Epithelial cell of proximal tubule (primary cell): ENCODE measurements at regions not wholly inside any gene's neighbourhood (a gene's known extent, or its start where the extent isn't known, plus 50 kb on each side); places are given as distances from the start of the nearest gene placed in this dataset.

ENCODE experiments used
- DNase-seq: peaks from one replicate; pipeline ENCODE4 v3.0.0-alpha.2; 2011; ENCODE audit warnings: low read depth
- H3K4me3 ChIP-seq: 2 replicates; pipeline ENCODE4 v1.5.1; 2011; ENCODE audit warnings: low read depth, mild to moderate bottlenecking, low read length
- CTCF ChIP-seq: conservative IDR thresholded peaks from 2 replicates; pipeline ENCODE4 v1.5.1; 2012; ENCODE audit warnings: low read depth, mild to moderate bottlenecking, low read length

- no peak overlapping the region for H3K4me3 ChIP-seq
- TF ChIP-seq CTCF: no peak
- no peak for DNase-seq
These were observed 146.6 kb upstream of the CAND1 start for GRCh38 chr12:67122584-67122983.

- H3K4me3 ChIP-seq: no peak overlapping the region
- no peak for TF ChIP-seq CTCF
- DNase-seq: peak; percentile 20
These were observed 131.9 kb upstream of the CAND1 start for GRCh38 chr12:67137256-67137655.

- H3K4me3 ChIP-seq: no peak overlapping the region
- TF ChIP-seq CTCF: no peak
- no peak for DNase-seq
These were observed 127.7 kb upstream of the CAND1 start for GRCh38 chr12:67141296-67142018.

GRCh38 chr12:67145692-67146091, 123.5 kb upstream of the CAND1 start:
- DNase-seq: no peak
- no peak for TF ChIP-seq CTCF
- H3K4me3 ChIP-seq: no peak overlapping the region

GRCh38 chr12:67147030-67147429, 122.1 kb upstream of the CAND1 start:
- TF ChIP-seq CTCF: no peak
- no peak for DNase-seq
- no peak overlapping the region for H3K4me3 ChIP-seq

GRCh38 chr12:67147447-67147846, 121.7 kb upstream of the CAND1 start:
- DNase-seq: no peak
- no peak for TF ChIP-seq CTCF
- no peak overlapping the region for H3K4me3 ChIP-seq

DNA sequence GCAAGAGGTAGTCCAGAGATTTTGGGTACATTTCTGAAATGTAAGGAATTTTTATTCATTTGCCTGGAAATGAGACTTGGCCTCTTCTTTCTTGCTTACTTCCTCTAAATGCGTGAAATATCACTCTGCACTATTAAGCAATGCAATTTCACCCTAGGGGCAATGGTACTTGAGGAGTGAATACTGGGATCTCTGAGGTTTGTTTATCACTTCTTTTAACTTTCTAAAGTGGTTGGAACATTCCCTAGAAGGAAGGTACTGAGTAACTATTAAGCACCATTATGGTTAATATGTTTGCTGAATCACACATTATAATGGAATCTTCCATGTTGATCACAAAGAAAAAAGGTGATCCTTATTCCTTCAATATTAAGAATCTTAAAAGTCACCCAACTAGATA, 120.9 kb upstream of the CAND1 start:
- DNase-seq: no peak
- no peak for TF ChIP-seq CTCF
- no peak overlapping the region for H3K4me3 ChIP-seq
